CD14-positive monocyte (primary cell): ENCODE measurements at regions not wholly inside any gene's neighbourhood (a gene's known extent, or its start where the extent isn't known, plus 50 kb on each side); places are given as distances from the start of the nearest gene placed in this dataset.

ENCODE experiments used
- DNase-seq, 3 donors: peaks; one replicate each; pipeline ENCODE4 v3.0.0-alpha.2; 2011 to 2022
- H2AFZ ChIP-seq: 2 replicates; pipeline ENCODE4 v1.6.0; 2012; ENCODE audit warnings: mild to moderate bottlenecking, low read depth, low read length, inconsistent platforms; ENCODE audit not compliant: insufficient read depth, poor library complexity, severe bottlenecking
- H3K27ac ChIP-seq, 2 donors: 1 replicate in 1 of 2; 2 replicates in 1 of 2; pipeline ENCODE4 v1.5.1; 2012 to 2013; ENCODE audit warnings: low read length in 2 of 2, control low read depth in 1 of 2, inconsistent platforms in 1 of 2, low read depth in 1 of 2, mild to moderate bottlenecking in 1 of 2
- H3K27me3 ChIP-seq, 2 donors: one replicate each; pipeline versions ENCODE4 v1.6.0 to v1.6.1; 2011 to 2013; ENCODE audit warnings: low read length in 2 of 2; ENCODE audit not compliant: control insufficient read depth in 2 of 2, insufficient read depth in 2 of 2
- H3K36me3 ChIP-seq, 2 donors: replicated peaks in 1 of 2; 1 replicate in 1 of 2; 2 replicates in 1 of 2; pipeline versions ENCODE4 v1.5.1 to v1.6.1; 2012 to 2013; ENCODE audit warnings: low read length in 2 of 2, control low read depth in 1 of 2, inconsistent platforms in 1 of 2, mild to moderate bottlenecking in 1 of 2; ENCODE audit not compliant: insufficient read depth in 2 of 2, control insufficient read depth in 1 of 2
- H3K4me1 ChIP-seq, 2 donors: 1 replicate in 1 of 2; 2 replicates in 1 of 2; pipeline versions ENCODE4 v1.5.1 to v1.6.1; 2012 to 2013; ENCODE audit warnings: low read length in 2 of 2, control low read depth in 1 of 2, inconsistent platforms in 1 of 2, mild to moderate bottlenecking in 1 of 2, moderate library complexity in 1 of 2; ENCODE audit not compliant: insufficient read depth in 2 of 2, control insufficient read depth in 1 of 2
- H3K4me2 ChIP-seq: replicated peaks from 2 replicates; pipeline ENCODE3; 2012; ENCODE audit warnings: low read length, moderate library complexity, mild to moderate bottlenecking; ENCODE audit not compliant: poor library complexity, severe bottlenecking; ENCODE audit errors: extremely low read depth
- H3K4me3 ChIP-seq, 3 experiments: fragments of 200-600 bp in 1 of 3; sonication (generic) in 1 of 3; replicated peaks in 1 of 3; 1 replicate in 2 of 3; 2 replicates in 1 of 3; pipeline ENCODE4 v1.5.1; 2011 to 2013; ENCODE audit warnings: low read length in 3 of 3, mild to moderate bottlenecking in 3 of 3, control low read depth in 2 of 3, low read depth in 2 of 3, inconsistent platforms in 1 of 3, moderate library complexity in 1 of 3
- H3K79me2 ChIP-seq: 2 replicates; pipeline ENCODE4 v1.6.0; 2012; ENCODE audit warnings: mild to moderate bottlenecking, control low read depth, inconsistent platforms, low read length, moderate library complexity; ENCODE audit not compliant: insufficient read depth
- H3K9ac ChIP-seq: 2 replicates; pipeline ENCODE4 v1.6.0; 2017; ENCODE audit warnings: low read length, mild to moderate bottlenecking; ENCODE audit not compliant: insufficient read depth, poor library complexity, severe bottlenecking
- H3K9me3 ChIP-seq, 2 donors: replicated peaks in 1 of 2; 1 replicate in 1 of 2; 2 replicates in 1 of 2; pipeline versions ENCODE4 v1.5.1 to v1.6.1; 2012 to 2013; ENCODE audit warnings: low read length in 2 of 2, control low read depth in 1 of 2; ENCODE audit not compliant: control insufficient read depth in 1 of 2, insufficient read depth in 1 of 2
- H4K20me1 ChIP-seq: 2 replicates; pipeline ENCODE4 v1.6.0; 2012; ENCODE audit warnings: mild to moderate bottlenecking, low read length, control low read depth, moderate library complexity; ENCODE audit not compliant: insufficient read depth
- H3K27ac Mint-ChIP-seq, 7 donors: one replicate each; pipeline ENCODE4 v1.8.0; 2020; ENCODE audit warnings: mild to moderate bottlenecking in 7 of 7, mixed read lengths in 7 of 7, moderate library complexity in 6 of 7, inconsistent platforms in 2 of 7
- H3K27me3 Mint-ChIP-seq, 3 donors: one replicate each; pipeline ENCODE4 v1.8.0; 2021 to 2022; ENCODE audit warnings: low read depth in 3 of 3, mild to moderate bottlenecking in 3 of 3, mixed read lengths in 3 of 3, moderate library complexity in 3 of 3, inconsistent platforms in 1 of 3
- H3K36me3 Mint-ChIP-seq, 2 donors: one replicate each; pipeline ENCODE4 v1.8.0; 2020; ENCODE audit warnings: mixed read lengths in 2 of 2, inconsistent platforms in 1 of 2, mild to moderate bottlenecking in 1 of 2
- H3K4me1 Mint-ChIP-seq: one replicate; pipeline ENCODE4 v1.8.0; 2020; ENCODE audit warnings: mild to moderate bottlenecking, mixed read lengths
- H3K4me3 Mint-ChIP-seq, 2 donors: one replicate each; pipeline ENCODE4 v1.8.0; 2020; ENCODE audit warnings: mild to moderate bottlenecking in 2 of 2, mixed read lengths in 2 of 2, moderate library complexity in 1 of 2
- H3K9me3 Mint-ChIP-seq, 7 donors: one replicate each; pipeline ENCODE4 v1.8.0; 2020 to 2022; ENCODE audit warnings: mixed read lengths in 7 of 7, mild to moderate bottlenecking in 6 of 7, moderate library complexity in 6 of 7, inconsistent platforms in 2 of 7
- WGBS: methylation state at CpG from one replicate; pipeline ENCODE4 v1.1.5; 2013; ENCODE audit warnings: missing lambda C conversion rate; ENCODE audit not compliant: insufficient coverage; 5-methylcytosine and 5-hydroxymethylcytosine counted together
- intact Hi-C, 2 donors: fragments of 100-400 bp; cut with micrococcal nuclease; formaldehyde crosslinking; loops; one replicate each; pipeline versions ENCODE4 v1.15.0 to v1.15.1; 2023
- TF ChIP-seq, protein P1 (sequence below): fragments of 200-600 bp; IDR thresholded peaks from one replicate; pipeline ENCODE4 v1.8.0; 2022; ENCODE audit warnings: antibody characterized with exemption, mild to moderate bottlenecking

DNA sequence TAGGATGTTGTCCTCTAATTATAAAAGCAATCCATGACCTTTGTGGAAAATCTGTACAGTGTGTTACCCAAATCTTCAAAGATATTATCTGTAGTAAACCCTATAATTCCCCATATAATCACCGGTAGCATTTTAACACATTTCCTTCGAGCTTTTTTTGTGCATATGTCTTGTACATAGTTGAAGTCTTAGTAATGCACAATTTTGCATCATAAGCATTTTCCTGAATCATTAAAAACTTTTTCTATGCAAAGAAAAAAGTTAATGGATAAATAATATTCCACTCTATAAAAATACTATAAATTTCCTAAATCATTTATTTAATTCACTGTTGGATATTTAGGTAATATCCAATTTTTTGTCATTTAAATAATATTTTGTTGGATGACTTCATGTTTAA lies 201.7 kb downstream of the RRAGC start:
- no peak overlapping the region for H3K4me2 ChIP-seq
- no peaks in the 10 kb centered on the region for H3K36me3 ChIP-seq
- Mint-ChIP-seq H3K27ac (no peak overlapping the region), H3K9me3 (peaks cover 0 to 8% (median 2%) of the 10 kb centered on the region in 7 donors), H3K27me3 (peaks cover 5 to 22% (median 14%) of the 10 kb centered on the region in 3 donors), H3K4me3 (no peak overlapping the region), H3K36me3 (no peaks in the 10 kb centered on the region), H3K4me1 (no peaks in the 10 kb centered on the region)
- H3K9me3 ChIP-seq, result no peaks in the 10 kb centered on the region
- DNase-seq, result no peak
- H3K27me3 ChIP-seq, result peaks cover 0 to 1% of the 10 kb centered on the region in 2 donors
- H3K4me3 ChIP-seq, result no peak overlapping the region
- H3K27ac ChIP-seq, result no peak overlapping the region
- H3K79me2 ChIP-seq, result no peaks in the 10 kb centered on the region
- H4K20me1 ChIP-seq, result no peaks in the 10 kb centered on the region
- H2AFZ ChIP-seq, result no peak overlapping the region
- TF ChIP-seq, protein P1, sequence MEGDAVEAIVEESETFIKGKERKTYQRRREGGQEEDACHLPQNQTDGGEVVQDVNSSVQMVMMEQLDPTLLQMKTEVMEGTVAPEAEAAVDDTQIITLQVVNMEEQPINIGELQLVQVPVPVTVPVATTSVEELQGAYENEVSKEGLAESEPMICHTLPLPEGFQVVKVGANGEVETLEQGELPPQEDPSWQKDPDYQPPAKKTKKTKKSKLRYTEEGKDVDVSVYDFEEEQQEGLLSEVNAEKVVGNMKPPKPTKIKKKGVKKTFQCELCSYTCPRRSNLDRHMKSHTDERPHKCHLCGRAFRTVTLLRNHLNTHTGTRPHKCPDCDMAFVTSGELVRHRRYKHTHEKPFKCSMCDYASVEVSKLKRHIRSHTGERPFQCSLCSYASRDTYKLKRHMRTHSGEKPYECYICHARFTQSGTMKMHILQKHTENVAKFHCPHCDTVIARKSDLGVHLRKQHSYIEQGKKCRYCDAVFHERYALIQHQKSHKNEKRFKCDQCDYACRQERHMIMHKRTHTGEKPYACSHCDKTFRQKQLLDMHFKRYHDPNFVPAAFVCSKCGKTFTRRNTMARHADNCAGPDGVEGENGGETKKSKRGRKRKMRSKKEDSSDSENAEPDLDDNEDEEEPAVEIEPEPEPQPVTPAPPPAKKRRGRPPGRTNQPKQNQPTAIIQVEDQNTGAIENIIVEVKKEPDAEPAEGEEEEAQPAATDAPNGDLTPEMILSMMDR, result no peak
- H3K9ac ChIP-seq, result no peak overlapping the region
- WGBS, result no CpG with 5 or more reads among the region's 2 CpGs
- no peaks in the 10 kb centered on the region for H3K4me1 ChIP-seq
- intact Hi-C loops, result no loop called here

DNA sequence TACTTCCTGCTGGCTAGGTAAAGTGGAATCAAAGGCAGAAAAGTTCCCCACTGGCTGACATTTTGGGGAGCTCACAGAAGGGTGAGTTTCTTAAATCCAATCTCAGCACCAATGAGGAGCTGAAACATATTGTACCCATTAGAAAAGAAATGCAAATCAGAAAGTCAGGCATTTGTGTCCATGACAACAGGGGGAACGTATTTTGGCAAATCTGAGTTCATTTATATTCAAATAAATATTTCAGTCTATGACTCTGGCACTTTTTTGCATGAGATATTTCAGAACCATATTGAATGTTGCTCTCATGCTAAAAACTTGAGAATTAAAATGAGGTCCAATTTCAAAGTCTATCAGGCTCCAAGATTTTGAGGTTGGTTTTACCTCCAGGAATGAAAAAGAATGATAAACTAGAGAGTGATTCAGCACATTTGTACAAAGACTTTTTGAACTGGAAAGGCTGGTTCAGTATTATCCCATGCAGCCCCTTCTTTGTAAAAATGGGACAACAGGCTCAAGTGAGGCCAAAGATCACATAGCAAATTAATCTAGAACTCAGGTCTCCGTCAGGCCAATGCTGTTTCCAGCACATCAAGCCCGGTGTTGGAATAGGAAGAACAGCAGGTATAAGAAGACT lies 202.2 kb downstream of the RRAGC start:
- H3K4me3 Mint-ChIP-seq, result no peak overlapping the region
- H3K9me3 ChIP-seq, result no peaks in the 10 kb centered on the region
- no peak overlapping the region for H3K9ac ChIP-seq
- no peak overlapping the region for H3K27ac Mint-ChIP-seq
- no peak for DNase-seq
- no peak overlapping the region for H2AFZ ChIP-seq
- no peaks in the 10 kb centered on the region for H3K36me3 ChIP-seq
- TF ChIP-seq, protein P1, result no peak
- H4K20me1 ChIP-seq, result no peaks in the 10 kb centered on the region
- H3K27me3 Mint-ChIP-seq, result peaks cover 5 to 22% (median 14%) of the 10 kb centered on the region in 3 donors
- H3K4me1 Mint-ChIP-seq, result no peaks in the 10 kb centered on the region
- peaks cover 0 to 8% (median 2%) of the 10 kb centered on the region in 7 donors for H3K9me3 Mint-ChIP-seq
- H3K79me2 ChIP-seq, result no peaks in the 10 kb centered on the region
- intact Hi-C loops, result no loop called here
- no peaks in the 10 kb centered on the region for H3K4me1 ChIP-seq
- WGBS, result no CpG with 5 or more reads among the region's 3 CpGs
- H3K4me2 ChIP-seq, result no peak overlapping the region
- no peaks in the 10 kb centered on the region for H3K27me3 ChIP-seq
- H3K4me3 ChIP-seq, result no peak overlapping the region
- no peak overlapping the region for H3K27ac ChIP-seq
- no peaks in the 10 kb centered on the region for H3K36me3 Mint-ChIP-seq
